ENCODE measurements at regions not wholly inside any gene's neighbourhood (a gene's known extent, or its start where the extent isn't known, plus 50 kb on each side); places are given as distances from the start of the nearest gene placed in this dataset.

DNA sequence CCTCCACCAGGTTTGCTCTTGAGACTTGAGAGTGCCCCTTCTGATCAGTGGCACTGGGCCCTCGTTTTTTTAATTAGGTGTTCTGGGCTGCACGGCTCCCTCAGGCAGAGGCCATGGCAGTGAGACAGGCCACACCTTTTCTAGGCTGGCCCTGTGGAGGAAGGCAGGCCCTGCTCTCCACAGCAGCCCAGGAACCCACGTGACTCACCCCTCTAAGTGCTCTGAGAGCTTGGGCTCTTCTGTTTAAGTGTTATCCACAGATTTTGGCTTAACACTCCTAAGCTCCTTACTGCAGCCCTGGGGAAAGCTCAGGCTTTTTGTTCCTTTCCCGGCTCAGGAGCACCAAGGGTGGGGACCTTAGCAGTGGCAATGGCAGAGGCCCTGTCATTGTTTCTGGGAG is 463.2 kb upstream of the GBE1 start:
- POLR2A ChIA-PET: no interaction called here

DNA sequence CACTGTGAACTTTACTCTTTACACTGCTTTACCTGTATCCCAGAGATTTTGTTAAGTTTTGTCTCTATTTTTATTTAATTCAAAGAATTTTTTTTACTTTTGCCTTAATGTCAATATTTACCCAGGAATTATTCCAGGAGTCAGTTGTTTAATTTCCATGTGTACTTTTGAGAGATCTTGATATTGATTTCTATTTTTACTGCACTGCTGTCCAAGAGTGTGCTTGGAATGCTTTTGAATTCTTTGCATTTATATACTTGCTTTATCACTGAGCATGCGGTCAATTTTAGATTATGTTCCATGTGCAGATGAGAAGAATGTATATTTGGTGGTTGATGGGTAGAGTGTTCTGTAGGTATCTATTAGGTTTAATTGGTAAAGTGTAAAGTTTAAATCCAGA is 461.0 kb upstream of the GBE1 start:
- Mint-ChIP-seq H3K27me3 (no peaks in the 10 kb centered on the region), H3K36me3 (ENCODE audit: low read depth) (no peaks in the 10 kb centered on the region), H3K4me1 (no peaks in the 10 kb centered on the region), H3K9me3 (peaks cover 12% of the 10 kb centered on the region), H3K27ac (no peak overlapping the region), H3K4me3 (no peak overlapping the region)
- POLR2A ChIA-PET: no interaction called here
- DNase-seq: no peak
- CTCF ChIA-PET: no interaction called here

More for the DNA sequence above, 463.2 kb upstream of the GBE1 start:
- no peak for DNase-seq
- Mint-ChIP-seq H3K27me3 (no peaks in the 10 kb centered on the region), H3K9me3 (peaks cover 14% of the 10 kb centered on the region), H3K27ac (no peak overlapping the region), H3K4me3 (no peak overlapping the region), H3K4me1 (no peaks in the 10 kb centered on the region), H3K36me3 (ENCODE audit: low read depth) (no peaks in the 10 kb centered on the region)
- CTCF ChIA-PET: no interaction called here

DNA sequence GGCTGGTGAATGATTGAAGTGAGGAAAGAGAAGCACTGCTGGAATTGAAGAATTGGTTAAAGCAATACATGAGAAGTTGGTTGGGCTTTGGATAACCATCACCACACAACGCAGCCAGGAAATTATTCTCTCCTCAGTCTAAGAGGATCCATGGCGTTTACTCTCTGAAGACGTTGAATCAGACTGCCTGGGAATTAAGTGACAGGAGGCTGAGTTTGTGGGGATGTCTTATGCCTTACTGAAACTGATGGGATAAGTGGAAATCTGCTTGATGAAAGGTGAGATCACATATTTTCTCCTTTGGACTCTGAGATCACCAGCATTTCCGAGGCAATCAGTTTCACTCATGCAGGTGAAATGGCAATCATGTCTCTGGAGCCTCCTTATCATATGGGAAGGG is 456.1 kb upstream of the GBE1 start:
- Mint-ChIP-seq H3K9me3 (peaks cover 4% of the 10 kb centered on the region), H3K27me3 (no peaks in the 10 kb centered on the region), H3K27ac (no peak overlapping the region), H3K4me1 (no peaks in the 10 kb centered on the region), H3K36me3 (ENCODE audit: low read depth) (no peaks in the 10 kb centered on the region), H3K4me3 (no peak overlapping the region)
- DNase-seq: no peak
- POLR2A ChIA-PET: no interaction called here
- CTCF ChIA-PET: no interaction called here

DNA sequence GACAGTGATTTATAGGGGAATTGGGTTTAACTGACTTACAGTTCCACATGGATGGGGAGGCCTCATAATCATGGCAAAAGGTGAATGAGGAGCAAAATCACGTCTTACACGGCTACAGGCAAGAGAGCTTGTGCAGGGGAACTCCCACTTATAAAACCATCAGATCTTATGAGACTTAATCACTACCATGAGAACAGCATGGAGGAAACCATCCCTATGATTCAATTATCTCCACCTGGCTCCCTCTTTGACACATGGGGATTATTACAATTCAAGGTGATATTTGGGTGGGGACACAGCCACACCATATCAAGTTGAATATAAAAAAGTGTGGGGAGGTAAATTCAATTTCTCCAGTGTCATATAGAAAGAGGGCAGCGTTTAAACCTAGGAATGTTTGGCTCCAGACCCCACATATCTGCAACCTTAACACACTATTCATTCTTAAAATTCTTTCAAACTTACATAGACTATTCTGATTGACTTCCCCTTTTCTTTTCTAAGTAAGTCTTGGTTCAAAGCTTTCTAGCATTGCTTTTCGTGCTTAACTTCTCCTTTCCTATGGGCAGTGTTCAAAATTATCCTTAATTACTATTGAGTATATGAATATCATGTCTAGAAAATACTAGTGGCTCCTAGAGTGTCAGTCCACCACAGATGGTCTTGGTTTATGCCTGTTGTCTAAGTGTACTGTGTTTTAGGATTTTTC is 446.7 kb upstream of the GBE1 start:
- no peak for DNase-seq
- H3K27me3 Mint-ChIP-seq: no peaks in the 10 kb centered on the region
- CTCF ChIA-PET: no interaction called here
- peaks cover 4% of the 10 kb centered on the region for H3K9me3 Mint-ChIP-seq
- no peaks in the 10 kb centered on the region for H3K4me1 Mint-ChIP-seq
- no peaks in the 10 kb centered on the region for H3K36me3 Mint-ChIP-seq (ENCODE audit: low read depth)
- H3K27ac Mint-ChIP-seq: no peak overlapping the region
- POLR2A ChIA-PET: no interaction called here
- H3K4me3 Mint-ChIP-seq: no peak overlapping the region

DNA sequence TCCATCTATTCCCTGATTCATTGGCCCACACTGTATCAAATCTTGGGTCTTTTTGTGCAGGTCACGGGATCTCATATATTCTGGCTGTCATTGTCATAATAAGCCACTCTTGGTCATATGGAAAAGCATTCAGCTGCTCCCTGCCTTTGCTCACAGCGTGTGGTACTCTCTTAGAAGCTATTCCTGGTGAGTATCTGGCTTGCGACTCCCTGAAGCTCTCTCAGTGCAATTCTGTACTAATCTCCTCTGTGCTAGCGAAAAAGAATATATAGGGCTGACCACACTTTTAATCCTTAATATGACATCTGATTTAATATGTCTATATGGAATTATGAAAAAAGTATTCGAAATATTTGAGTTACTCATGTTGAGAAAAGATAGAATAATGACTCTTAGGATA is 440.8 kb upstream of the GBE1 start:
- Mint-ChIP-seq H3K4me3 (no peak overlapping the region), H3K9me3 (no peaks in the 10 kb centered on the region), H3K27ac (no peak overlapping the region), H3K36me3 (ENCODE audit: low read depth) (no peaks in the 10 kb centered on the region), H3K4me1 (no peaks in the 10 kb centered on the region), H3K27me3 (no peaks in the 10 kb centered on the region)
- ChIA-PET POLR2A (no interaction called here), CTCF (no interaction called here)
- no peak for DNase-seq

DNA sequence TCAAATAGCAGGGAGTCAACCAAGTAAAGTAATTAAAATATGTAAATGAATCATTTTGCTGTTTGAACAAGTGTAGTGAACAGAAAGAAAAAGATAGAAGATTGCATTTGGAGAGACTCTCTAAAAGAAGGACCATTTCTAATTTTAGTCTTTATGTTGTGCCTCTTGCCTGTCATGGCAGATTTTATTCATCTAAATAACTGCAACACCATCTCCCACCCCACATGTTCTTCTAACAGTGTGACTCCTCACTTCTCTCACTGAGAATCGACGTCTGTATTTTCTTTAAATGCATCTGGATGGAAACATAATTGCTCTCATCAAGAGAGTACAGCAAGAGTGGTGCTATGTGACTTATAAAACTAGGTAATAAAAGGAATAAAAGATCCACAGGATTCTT is 439.9 kb upstream of the GBE1 start:
- Mint-ChIP-seq H3K27me3 (no peaks in the 10 kb centered on the region), H3K27ac (no peak overlapping the region), H3K4me3 (no peak overlapping the region), H3K4me1 (no peaks in the 10 kb centered on the region), H3K36me3 (ENCODE audit: low read depth) (no peaks in the 10 kb centered on the region), H3K9me3 (no peaks in the 10 kb centered on the region)
- no peak for DNase-seq
- POLR2A ChIA-PET: no interaction called here
- CTCF ChIA-PET: no interaction called here

DNA sequence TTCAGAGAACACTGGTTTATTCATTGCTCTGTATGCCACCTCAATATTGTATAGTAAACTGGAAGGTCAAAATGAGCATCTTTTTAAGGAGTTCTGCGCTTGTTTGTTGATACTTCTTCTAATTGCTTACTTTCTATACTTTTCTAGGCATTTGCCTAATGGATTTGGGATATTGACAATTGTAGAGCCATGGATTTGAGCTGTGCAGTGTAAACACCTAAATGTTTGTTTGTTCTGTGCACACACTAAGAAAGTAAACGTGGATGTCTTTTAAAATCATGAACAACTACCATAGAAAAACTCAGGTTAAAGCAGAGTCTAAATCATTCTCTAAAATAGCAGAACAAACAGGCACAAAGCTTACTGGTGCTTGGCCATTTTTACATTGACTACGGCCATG is 436.6 kb upstream of the GBE1 start:
- H3K4me1 Mint-ChIP-seq: no peaks in the 10 kb centered on the region
- no peak overlapping the region for H3K4me3 Mint-ChIP-seq
- DNase-seq: no peak
- H3K27ac Mint-ChIP-seq: no peak overlapping the region
- no peaks in the 10 kb centered on the region for H3K27me3 Mint-ChIP-seq
- no peaks in the 10 kb centered on the region for H3K36me3 Mint-ChIP-seq (ENCODE audit: low read depth)
- POLR2A ChIA-PET: no interaction called here
- CTCF ChIA-PET: no interaction called here
- H3K9me3 Mint-ChIP-seq: peaks cover 2% of the 10 kb centered on the region

DNA sequence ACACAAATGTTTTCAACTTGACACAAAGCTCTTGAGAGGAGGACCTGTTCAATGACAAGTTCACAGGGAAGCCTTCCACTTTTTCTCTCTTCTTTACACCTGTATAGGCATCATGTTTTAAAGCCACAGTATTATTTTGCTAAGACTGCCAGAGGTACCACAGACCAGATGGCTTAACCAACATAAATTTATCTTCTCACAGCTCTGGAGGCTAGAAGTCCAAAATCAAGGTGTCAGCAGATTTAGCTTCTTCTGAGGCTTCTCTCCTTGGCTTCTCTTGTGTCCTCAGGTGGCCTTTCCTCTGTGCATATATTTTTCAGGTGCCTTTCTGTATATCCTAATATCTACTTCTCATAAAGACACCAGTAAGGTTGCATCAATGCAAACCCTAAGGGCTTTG is 435.2 kb upstream of the GBE1 start:
- H3K36me3 Mint-ChIP-seq (ENCODE audit: low read depth): no peaks in the 10 kb centered on the region
- DNase-seq: no peak
- no peaks in the 10 kb centered on the region for H3K27me3 Mint-ChIP-seq
- no peak overlapping the region for H3K4me3 Mint-ChIP-seq
- no peak overlapping the region for H3K27ac Mint-ChIP-seq
- no peaks in the 10 kb centered on the region for H3K4me1 Mint-ChIP-seq
- H3K9me3 Mint-ChIP-seq: peaks cover 2% of the 10 kb centered on the region
- POLR2A ChIA-PET: no interaction called here
- CTCF ChIA-PET: no interaction called here

DNA sequence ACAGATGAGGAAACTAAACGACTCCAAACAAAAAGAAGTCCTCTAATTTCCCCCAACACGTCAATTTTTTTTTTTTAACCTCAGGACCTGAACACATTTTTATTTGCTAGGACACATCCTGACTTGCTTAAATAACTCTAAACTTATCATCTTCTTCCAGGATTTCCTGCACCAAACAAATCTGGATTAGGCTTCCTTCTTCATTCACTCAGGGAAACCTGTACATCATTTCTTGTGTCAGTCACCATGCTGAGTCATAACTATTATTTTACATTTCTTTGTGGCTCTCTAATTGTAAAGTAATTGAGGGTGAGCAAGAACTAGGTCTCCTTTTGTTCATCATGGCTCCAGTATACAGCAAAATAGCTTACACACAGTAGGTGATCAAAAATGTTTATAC is 433.4 kb upstream of the GBE1 start:
- CTCF ChIA-PET: no interaction called here
- DNase-seq: no peak
- H3K9me3 Mint-ChIP-seq: peaks cover 2% of the 10 kb centered on the region
- H3K36me3 Mint-ChIP-seq (ENCODE audit: low read depth): no peaks in the 10 kb centered on the region
- H3K4me1 Mint-ChIP-seq: no peaks in the 10 kb centered on the region
- no peaks in the 10 kb centered on the region for H3K27me3 Mint-ChIP-seq
- POLR2A ChIA-PET: no interaction called here
- H3K27ac Mint-ChIP-seq: no peak overlapping the region
- no peak overlapping the region for H3K4me3 Mint-ChIP-seq

DNA sequence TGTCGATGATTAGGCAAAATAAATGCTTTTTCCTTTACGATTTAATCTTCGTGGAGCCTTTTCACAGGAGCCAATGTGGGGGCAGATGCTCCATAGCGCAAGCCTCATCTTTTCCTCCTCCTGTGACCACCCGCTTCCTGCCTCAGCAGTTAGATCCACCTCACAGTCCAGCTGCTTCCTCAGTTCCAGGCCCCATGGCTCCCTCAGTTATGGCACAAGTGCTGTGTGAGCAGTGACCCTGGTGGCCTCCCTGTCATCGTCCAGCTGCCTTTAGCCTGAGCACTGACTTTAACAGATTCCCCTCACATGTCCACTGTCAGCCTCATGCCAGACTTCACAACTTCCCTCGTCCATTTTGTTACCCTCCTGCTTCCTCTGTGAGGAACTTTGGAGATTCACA is 424.6 kb upstream of the GBE1 start:
- Mint-ChIP-seq H3K4me1 (no peaks in the 10 kb centered on the region), H3K27ac (no peak overlapping the region), H3K36me3 (ENCODE audit: low read depth) (no peaks in the 10 kb centered on the region), H3K9me3 (no peaks in the 10 kb centered on the region), H3K27me3 (no peaks in the 10 kb centered on the region), H3K4me3 (no peak overlapping the region)
- ChIA-PET CTCF (no interaction called here), POLR2A (no interaction called here)
- DNase-seq: no peak

DNA sequence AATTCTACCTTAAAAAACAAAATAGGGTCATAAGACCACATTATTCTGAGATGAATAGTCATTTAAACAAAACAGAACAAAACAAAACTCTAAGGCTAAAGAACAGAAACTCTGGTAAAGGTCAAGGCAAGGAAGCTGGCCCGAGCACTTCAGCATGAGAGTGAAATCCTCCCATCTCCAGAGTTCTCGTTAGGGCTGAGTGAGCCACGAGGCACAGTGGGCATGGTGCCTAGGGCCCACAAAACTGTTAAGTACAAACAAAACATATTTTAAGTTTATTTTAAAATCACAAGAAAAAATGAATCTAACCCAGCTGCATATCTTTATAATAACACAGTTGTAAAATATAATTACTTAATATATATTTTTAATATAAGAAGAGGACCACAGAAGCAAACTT is 417.8 kb upstream of the GBE1 start:
- Mint-ChIP-seq H3K27me3 (no peaks in the 10 kb centered on the region), H3K4me1 (no peaks in the 10 kb centered on the region), H3K36me3 (ENCODE audit: low read depth) (no peaks in the 10 kb centered on the region), H3K27ac (no peak overlapping the region), H3K4me3 (no peak overlapping the region), H3K9me3 (no peaks in the 10 kb centered on the region)
- DNase-seq: no peak
- CTCF ChIA-PET: no interaction called here
- POLR2A ChIA-PET: no interaction called here

DNA sequence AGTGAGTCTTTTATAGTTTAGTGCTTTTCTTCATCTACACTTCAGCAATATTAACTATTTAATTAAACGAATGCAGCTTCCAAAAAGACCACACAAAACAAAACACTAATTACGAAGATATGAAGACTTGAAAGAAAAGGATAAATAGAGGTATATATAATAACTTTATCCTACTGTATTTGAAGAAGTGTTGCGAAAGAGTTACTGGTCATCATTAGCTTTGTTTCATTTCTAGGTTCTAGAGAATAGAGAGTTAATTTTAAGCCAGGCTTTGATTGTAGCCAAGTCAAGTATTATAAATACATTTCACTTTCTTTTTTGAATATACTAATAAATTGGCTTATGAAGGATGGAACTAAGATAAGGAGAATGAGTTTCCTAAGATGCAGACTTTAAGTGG is 416.8 kb upstream of the GBE1 start:
- ChIA-PET CTCF (no interaction called here), POLR2A (no interaction called here)
- Mint-ChIP-seq H3K27ac (no peak overlapping the region), H3K36me3 (ENCODE audit: low read depth) (no peaks in the 10 kb centered on the region), H3K4me1 (no peaks in the 10 kb centered on the region), H3K27me3 (no peaks in the 10 kb centered on the region), H3K4me3 (no peak overlapping the region), H3K9me3 (no peaks in the 10 kb centered on the region)
- no peak for DNase-seq

DNA sequence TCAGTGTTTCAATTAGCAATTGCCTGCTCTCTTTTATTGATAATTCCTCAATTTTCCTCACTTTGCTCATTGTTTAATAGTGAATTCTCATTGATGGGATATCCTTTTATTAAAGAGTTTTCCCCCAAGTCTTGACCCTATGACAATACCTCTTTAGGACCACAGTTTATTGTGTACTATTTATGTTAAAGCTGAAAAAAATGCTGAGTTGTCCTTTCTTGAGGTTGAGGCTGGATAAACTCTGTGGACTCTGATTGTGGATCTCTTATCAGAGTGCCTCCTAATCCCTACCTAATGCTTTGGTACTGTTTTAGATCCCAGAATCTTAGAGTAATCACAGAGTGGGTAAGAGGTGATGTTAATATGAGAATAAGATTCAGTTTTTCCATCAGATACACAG is 416.3 kb upstream of the GBE1 start:
- H3K4me3 Mint-ChIP-seq: no peak overlapping the region
- no peaks in the 10 kb centered on the region for H3K36me3 Mint-ChIP-seq (ENCODE audit: low read depth)
- ChIA-PET POLR2A (no interaction called here), CTCF (no interaction called here)
- no peaks in the 10 kb centered on the region for H3K9me3 Mint-ChIP-seq
- H3K27me3 Mint-ChIP-seq: no peaks in the 10 kb centered on the region
- no peak for DNase-seq
- no peaks in the 10 kb centered on the region for H3K4me1 Mint-ChIP-seq
- H3K27ac Mint-ChIP-seq: no peak overlapping the region

DNA sequence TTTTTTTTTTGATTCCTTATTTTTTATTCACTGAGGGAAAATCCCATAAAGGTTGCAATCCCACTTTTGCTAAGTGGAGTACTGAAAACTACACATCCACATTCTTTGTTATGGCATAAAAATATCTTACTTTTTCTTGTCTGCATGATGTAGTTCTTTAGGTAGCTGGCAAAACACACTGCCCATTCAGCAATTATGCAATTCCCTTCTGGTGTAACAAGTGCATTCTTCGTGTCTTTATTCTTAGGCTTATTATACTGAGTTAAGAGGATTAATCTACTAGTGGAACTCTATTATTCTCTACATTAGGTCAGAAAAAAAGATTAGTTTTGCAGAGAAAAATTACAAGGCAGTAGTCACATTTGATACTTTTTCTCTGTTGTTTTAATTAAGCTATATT is 403.8 kb upstream of the GBE1 start:
- ChIA-PET CTCF (no interaction called here), POLR2A (no interaction called here)
- no peaks in the 10 kb centered on the region for H3K9me3 Mint-ChIP-seq
- no peak for DNase-seq
- no peak overlapping the region for H3K27ac Mint-ChIP-seq
- no peaks in the 10 kb centered on the region for H3K36me3 Mint-ChIP-seq (ENCODE audit: low read depth)
- no peak overlapping the region for H3K4me3 Mint-ChIP-seq
- no peaks in the 10 kb centered on the region for H3K27me3 Mint-ChIP-seq
- H3K4me1 Mint-ChIP-seq: no peaks in the 10 kb centered on the region
